ENCODE measurements at regions not wholly inside any gene's neighbourhood (a gene's known extent, or its start where the extent isn't known, plus 50 kb on each side); places are given as distances from the start of the nearest gene placed in this dataset.
"Not testable (repeated sequence)": the region's sequence is repeated elsewhere in the genome, so short reads cannot be mapped to it uniquely, and the experiment has no call there.

- Histone ChIP-seq H3K9me3 (ENCODE audit: control insufficient read depth, insufficient read depth, low read length) (no peaks in the 10 kb centered on the region), H3K36me3 (ENCODE audit: insufficient read depth, low read length) (no peaks in the 10 kb centered on the region), H3K4me1 (ENCODE audit: insufficient read depth, low read length) (peaks cover 31% of the 10 kb centered on the region), H3K9ac (ENCODE audit: low read depth, low read length) (no peak overlapping the region)
Observed at GRCh38 chr9:26789959-26790358, 102.6 kb downstream of the CAAP1 start.

- Histone ChIP-seq H3K4me1 (ENCODE audit: insufficient read depth, low read length) (peaks cover 31% of the 10 kb centered on the region), H3K9me3 (ENCODE audit: control insufficient read depth, insufficient read depth, low read length) (no peaks in the 10 kb centered on the region), H3K36me3 (ENCODE audit: insufficient read depth, low read length) (no peaks in the 10 kb centered on the region), H3K9ac (ENCODE audit: low read depth, low read length) (no peak overlapping the region)
Observed at GRCh38 chr9:26786564-26786963, 106.0 kb downstream of the CAAP1 start.

GRCh38 chr9:26782899-26783298 lies 109.7 kb downstream of the CAAP1 start:
- H3K36me3 ChIP-seq (ENCODE audit: insufficient read depth, low read length): no peaks in the 10 kb centered on the region
- H3K4me1 ChIP-seq (ENCODE audit: insufficient read depth, low read length): peaks cover 15% of the 10 kb centered on the region
- H3K9ac ChIP-seq (ENCODE audit: low read depth, low read length): no peak overlapping the region
- H3K9me3 ChIP-seq (ENCODE audit: control insufficient read depth, insufficient read depth, low read length): no peaks in the 10 kb centered on the region

GRCh38 chr9:26781906-26782305 lies 110.7 kb downstream of the CAAP1 start:
- Histone ChIP-seq H3K4me1 (ENCODE audit: insufficient read depth, low read length) (peaks cover 14% of the 10 kb centered on the region), H3K9ac (ENCODE audit: low read depth, low read length) (no peak overlapping the region), H3K36me3 (ENCODE audit: insufficient read depth, low read length) (no peaks in the 10 kb centered on the region), H3K9me3 (ENCODE audit: control insufficient read depth, insufficient read depth, low read length) (no peaks in the 10 kb centered on the region)

- H3K4me1 ChIP-seq (ENCODE audit: insufficient read depth, low read length); H3K9me3 ChIP-seq (ENCODE audit: control insufficient read depth, insufficient read depth, low read length); H3K36me3 ChIP-seq (ENCODE audit: insufficient read depth, low read length); H3K9ac ChIP-seq (ENCODE audit: low read depth, low read length): not testable (repeated sequence)
Observed at GRCh38 chr9:26780307-26780706, 112.3 kb downstream of the CAAP1 start.

- H3K9me3 ChIP-seq (ENCODE audit: control insufficient read depth, insufficient read depth, low read length): no peaks in the 10 kb centered on the region
- H3K36me3 ChIP-seq (ENCODE audit: insufficient read depth, low read length): no peaks in the 10 kb centered on the region
- H3K4me1 ChIP-seq (ENCODE audit: insufficient read depth, low read length): no peaks in the 10 kb centered on the region
- no peak overlapping the region for H3K9ac ChIP-seq (ENCODE audit: low read depth, low read length)
Observed at GRCh38 chr9:26779062-26779461, 113.5 kb downstream of the CAAP1 start.

GRCh38 chr9:26775391-26775790 lies 117.2 kb downstream of the CAAP1 start:
- H3K9me3 ChIP-seq (ENCODE audit: control insufficient read depth, insufficient read depth, low read length): no peaks in the 10 kb centered on the region
- H3K4me1 ChIP-seq (ENCODE audit: insufficient read depth, low read length): no peaks in the 10 kb centered on the region

GRCh38 chr9:26773056-26773455 lies 119.5 kb downstream of the CAAP1 start:
- Histone ChIP-seq H3K9me3 (ENCODE audit: control insufficient read depth, insufficient read depth, low read length) (no peaks in the 10 kb centered on the region), H3K9ac (ENCODE audit: low read depth, low read length) (no peak overlapping the region), H3K36me3 (ENCODE audit: insufficient read depth, low read length) (no peaks in the 10 kb centered on the region), H3K4me1 (ENCODE audit: insufficient read depth, low read length) (no peaks in the 10 kb centered on the region)

More at GRCh38 chr9:26775391-26775790, 117.2 kb downstream of the CAAP1 start:
- Histone ChIP-seq H3K36me3 (ENCODE audit: insufficient read depth, low read length) (no peaks in the 10 kb centered on the region), H3K9ac (ENCODE audit: low read depth, low read length) (no peak overlapping the region)

- Histone ChIP-seq H3K36me3 (ENCODE audit: insufficient read depth, low read length) (no peaks in the 10 kb centered on the region), H3K9me3 (ENCODE audit: control insufficient read depth, insufficient read depth, low read length) (no peaks in the 10 kb centered on the region), H3K9ac (ENCODE audit: low read depth, low read length) (no peak overlapping the region), H3K4me1 (ENCODE audit: insufficient read depth, low read length) (no peaks in the 10 kb centered on the region)
Observed at GRCh38 chr9:26770821-26771220, 121.8 kb downstream of the CAAP1 start.

GRCh38 chr9:26768145-26768544 lies 124.5 kb downstream of the CAAP1 start:
- Histone ChIP-seq H3K9ac (ENCODE audit: low read depth, low read length) (no peak overlapping the region), H3K4me1 (ENCODE audit: insufficient read depth, low read length) (no peaks in the 10 kb centered on the region), H3K9me3 (ENCODE audit: control insufficient read depth, insufficient read depth, low read length) (no peaks in the 10 kb centered on the region), H3K36me3 (ENCODE audit: insufficient read depth, low read length) (no peaks in the 10 kb centered on the region)

- H3K36me3 ChIP-seq (ENCODE audit: insufficient read depth, low read length): no peaks in the 10 kb centered on the region
- H3K9ac ChIP-seq (ENCODE audit: low read depth, low read length): no peak overlapping the region
- no peaks in the 10 kb centered on the region for H3K9me3 ChIP-seq (ENCODE audit: control insufficient read depth, insufficient read depth, low read length)
- peaks cover 3% of the 10 kb centered on the region for H3K4me1 ChIP-seq (ENCODE audit: insufficient read depth, low read length)
Observed at GRCh38 chr9:26760675-26761074, 131.9 kb downstream of the CAAP1 start.

GRCh38 chr9:26758655-26759054 lies 133.9 kb downstream of the CAAP1 start:
- no peaks in the 10 kb centered on the region for H3K9me3 ChIP-seq (ENCODE audit: control insufficient read depth, insufficient read depth, low read length)
- no peaks in the 10 kb centered on the region for H3K36me3 ChIP-seq (ENCODE audit: insufficient read depth, low read length)
- H3K4me1 ChIP-seq (ENCODE audit: insufficient read depth, low read length): peaks cover 17% of the 10 kb centered on the region
- H3K9ac ChIP-seq (ENCODE audit: low read depth, low read length): no peak overlapping the region

- Histone ChIP-seq H3K9me3 (ENCODE audit: control insufficient read depth, insufficient read depth, low read length) (no peaks in the 10 kb centered on the region), H3K36me3 (ENCODE audit: insufficient read depth, low read length) (no peaks in the 10 kb centered on the region; the same call in 1 of the 2 replicates), H3K9ac (ENCODE audit: low read depth, low read length) (no peak overlapping the region), H3K4me1 (ENCODE audit: insufficient read depth, low read length) (peaks cover 17% of the 10 kb centered on the region)
Observed at GRCh38 chr9:26756881-26757280, 135.7 kb downstream of the CAAP1 start.

- no peaks in the 10 kb centered on the region for H3K9me3 ChIP-seq (ENCODE audit: control insufficient read depth, insufficient read depth, low read length)
- no peak overlapping the region for H3K9ac ChIP-seq (ENCODE audit: low read depth, low read length)
- no peaks in the 10 kb centered on the region; the same call in 1 of the 2 replicates for H3K36me3 ChIP-seq (ENCODE audit: insufficient read depth, low read length)
- peaks cover 17% of the 10 kb centered on the region for H3K4me1 ChIP-seq (ENCODE audit: insufficient read depth, low read length)
Observed at GRCh38 chr9:26755476-26755875, 137.1 kb downstream of the CAAP1 start.

GRCh38 chr9:26754509-26755164 lies 138.0 kb downstream of the CAAP1 start:
- Histone ChIP-seq H3K4me1 (ENCODE audit: insufficient read depth, low read length) (peaks cover 17% of the 10 kb centered on the region), H3K9ac (ENCODE audit: low read depth, low read length) (no peak overlapping the region), H3K36me3 (ENCODE audit: insufficient read depth, low read length) (no peaks in the 10 kb centered on the region; the same call in 1 of the 2 replicates), H3K9me3 (ENCODE audit: control insufficient read depth, insufficient read depth, low read length) (no peaks in the 10 kb centered on the region)
